ENCODE measurements at regions not wholly inside any gene's neighbourhood (a gene's known extent, or its start where the extent isn't known, plus 50 kb on each side); places are given as distances from the start of the nearest gene placed in this dataset.

GRCh38 chr10:28418069-28418468, 114.8 kb upstream of the WAC start:
- no peaks in the 10 kb centered on the region for H3K4me1 ChIP-seq (ENCODE audit: low read depth)
- H3K4me3 ChIP-seq: no peak overlapping the region
- no peak for TF ChIP-seq CTCF (IDR thresholded peaks at IDR 0.05)
- H3K36me3 ChIP-seq (ENCODE audit: low read depth): no peaks in the 10 kb centered on the region
- no peaks in the 10 kb centered on the region for H3K9me3 ChIP-seq
- no peak for DNase-seq
- ATAC-seq: no peak
- intact Hi-C loops (cut with DNase I, micrococcal nuclease): no loop called here

GRCh38 chr10:28425422-28425821, 107.5 kb upstream of the WAC start:
- Histone ChIP-seq H3K9me3 (no peaks in the 10 kb centered on the region), H3K4me1 (ENCODE audit: low read depth) (no peaks in the 10 kb centered on the region), H3K36me3 (ENCODE audit: low read depth) (no peaks in the 10 kb centered on the region), H3K4me3 (no peak overlapping the region)
- ATAC-seq: no peak
- no peak for DNase-seq
- intact Hi-C loops (cut with DNase I, micrococcal nuclease): no loop called here
- TF ChIP-seq CTCF (IDR thresholded peaks at IDR 0.05): no peak

- ATAC-seq (no peak), DNase-seq (no peak)
- H3K9me3 ChIP-seq: no peaks in the 10 kb centered on the region
- no peaks in the 10 kb centered on the region for H3K36me3 ChIP-seq (ENCODE audit: low read depth)
- TF ChIP-seq CTCF (IDR thresholded peaks at IDR 0.05): no peak
- intact Hi-C loops (cut with DNase I, micrococcal nuclease): no loop called here
- H3K4me1 ChIP-seq (ENCODE audit: low read depth): no peaks in the 10 kb centered on the region
- no peak overlapping the region for H3K4me3 ChIP-seq
These were observed 106.3 kb upstream of the WAC start for GRCh38 chr10:28426392-28427159.

GRCh38 chr10:28427376-28427775, 105.5 kb upstream of the WAC start:
- Histone ChIP-seq H3K9me3 (no peaks in the 10 kb centered on the region), H3K4me3 (no peak overlapping the region), H3K36me3 (ENCODE audit: low read depth) (no peaks in the 10 kb centered on the region), H3K4me1 (ENCODE audit: low read depth) (no peaks in the 10 kb centered on the region)
- no peak for TF ChIP-seq CTCF (IDR thresholded peaks at IDR 0.05)
- DNase-seq (no peak), ATAC-seq (no peak)
- intact Hi-C loops (cut with DNase I, micrococcal nuclease): no loop called here

GRCh38 chr10:28429045-28429444, 103.9 kb upstream of the WAC start:
- no peak for TF ChIP-seq CTCF (IDR thresholded peaks at IDR 0.05)
- peak; percentile 60 for ATAC-seq
- no peaks in the 10 kb centered on the region for H3K36me3 ChIP-seq (ENCODE audit: low read depth)
- intact Hi-C loops (cut with DNase I, micrococcal nuclease): no loop called here
- no peak for DNase-seq
- no peaks in the 10 kb centered on the region for H3K9me3 ChIP-seq
- no peaks in the 10 kb centered on the region for H3K4me1 ChIP-seq (ENCODE audit: low read depth)
- H3K4me3 ChIP-seq: no peak overlapping the region

Data from mucosa of descending colon (tissue), 3 donors.